D721Med (cell line): ENCODE measurements at regions not wholly inside any gene's neighbourhood (a gene's known extent, or its start where the extent isn't known, plus 50 kb on each side); places are given as distances from the start of the nearest gene placed in this dataset.

ENCODE experiments used
- DNase-seq: peaks from one replicate; pipeline ENCODE4 v3.0.0; 2011; ENCODE audit warnings: low spot score; ENCODE audit not compliant: insufficient read length
- FAIRE-seq: peaks from 2 replicates; lab custom pipeline; 2011; peaks lifted over from hg19 to GRCh38; lab: Jason Lieb, UNC
- CTCF ChIP-seq: IDR thresholded peaks from 2 replicates; pipeline ENCODE4 v1.5.1; 2012; ENCODE audit warnings: mild to moderate bottlenecking, control low read depth; ENCODE audit not compliant: insufficient read depth; ENCODE audit errors: missing control alignments

- DNase-seq (no peak), FAIRE-seq (no peak)
- no peak for TF ChIP-seq CTCF
These were observed 227.0 kb downstream of the MAGEB17 start for GRCh38 chrX:16394290-16394689.

- TF ChIP-seq CTCF = no peak
- FAIRE-seq (no peak), DNase-seq (no peak)
These were observed 236.5 kb downstream of the MAGEB17 start for GRCh38 chrX:16403808-16404207.

DNA sequence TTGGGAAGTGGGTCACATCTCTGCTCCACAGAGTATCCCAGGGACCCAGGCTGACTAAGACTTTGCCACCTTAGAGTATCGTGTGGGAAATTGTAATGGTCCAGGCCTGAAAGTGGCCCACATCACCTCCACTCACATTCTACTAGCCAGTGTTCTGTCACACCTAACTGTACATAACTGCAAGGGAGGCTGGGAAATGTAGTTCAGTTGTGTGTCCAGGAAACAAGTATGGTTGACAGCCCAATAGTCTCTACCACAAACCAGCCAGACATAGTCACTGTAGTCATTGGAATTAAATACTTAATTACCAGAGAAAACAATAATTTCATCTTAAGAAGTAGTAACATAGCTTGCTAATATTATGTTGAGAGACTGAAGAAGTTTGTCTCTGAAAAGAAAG is 233.4 kb upstream of the S100G start:
- FAIRE-seq = no peak
- TF ChIP-seq CTCF = no peak
- no peak for DNase-seq

GRCh38 chrX:16418650-16419049 is 231.3 kb upstream of the S100G start:
- FAIRE-seq = no peak
- no peak for DNase-seq
- no peak for TF ChIP-seq CTCF

DNA sequence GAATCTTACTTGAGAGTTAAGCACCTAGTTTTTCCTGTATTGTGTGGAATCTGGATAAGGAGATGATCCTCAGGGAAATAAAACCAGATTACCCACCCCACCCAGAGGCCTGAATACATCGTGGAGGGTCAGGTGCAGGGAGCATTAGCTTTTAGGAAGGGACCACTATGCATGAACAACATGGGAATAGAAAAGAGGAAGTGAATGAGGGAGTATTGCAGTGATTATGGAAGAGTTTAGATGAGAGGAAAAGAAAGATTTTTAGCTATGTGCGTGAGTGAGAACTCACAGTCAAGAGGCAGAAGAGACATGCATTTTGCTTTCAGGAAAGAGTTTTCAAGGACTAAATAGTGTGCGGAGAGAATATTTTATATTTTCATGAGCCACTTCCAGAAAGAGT is 222.3 kb upstream of the S100G start:
- no peak for TF ChIP-seq CTCF
- DNase-seq (no peak), FAIRE-seq (no peak)

DNA sequence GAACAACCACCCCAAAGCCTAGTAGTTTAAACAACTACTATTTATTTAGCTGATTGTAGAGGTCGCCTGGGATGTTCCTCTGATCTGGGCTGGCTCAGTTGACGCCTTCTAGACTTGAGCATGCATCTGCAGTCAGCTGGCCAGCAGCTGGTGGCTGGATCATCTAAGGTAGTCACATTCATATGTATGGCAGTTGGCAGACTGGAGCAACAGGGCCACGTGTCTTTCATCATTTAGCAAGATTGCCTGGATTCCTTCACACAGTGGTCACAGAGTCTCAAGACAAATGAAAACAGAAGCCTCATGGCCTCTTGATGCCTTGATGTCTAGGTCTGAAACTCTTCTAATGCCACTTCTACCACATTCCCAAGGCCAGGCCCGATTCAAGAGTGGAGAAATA is 220.6 kb upstream of the S100G start:
- DNase-seq = no peak
- FAIRE-seq = no peak
- no peak for TF ChIP-seq CTCF

GRCh38 chrX:16431266-16431665 is 218.7 kb upstream of the S100G start:
- no peak for TF ChIP-seq CTCF
- DNase-seq (no peak), FAIRE-seq (no peak)
